ENCODE measurements at regions not wholly inside any gene's neighbourhood (a gene's known extent, or its start where the extent isn't known, plus 50 kb on each side); places are given as distances from the start of the nearest gene placed in this dataset.

DNA sequence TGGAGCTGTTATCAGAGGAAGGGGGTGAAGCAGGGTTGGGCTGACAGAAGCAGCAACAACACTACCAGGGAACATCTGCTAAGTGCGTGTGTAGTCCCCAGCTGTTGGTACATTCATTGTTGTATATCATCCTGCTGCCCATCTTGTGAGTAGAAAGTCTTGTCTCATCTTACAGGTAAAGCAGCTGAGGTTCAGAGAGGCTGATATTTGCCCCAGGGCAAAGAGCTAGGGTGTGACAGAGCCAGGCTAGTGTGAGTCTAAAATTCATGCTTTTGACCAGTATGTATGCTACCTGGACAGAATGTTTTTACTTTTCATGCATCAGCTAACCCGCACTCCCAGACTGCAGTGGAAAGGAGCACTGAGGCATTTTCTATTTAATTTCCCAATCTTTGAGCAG lies 221.6 kb downstream of the STK31 start:
- TF ChIP-seq, protein P1, sequence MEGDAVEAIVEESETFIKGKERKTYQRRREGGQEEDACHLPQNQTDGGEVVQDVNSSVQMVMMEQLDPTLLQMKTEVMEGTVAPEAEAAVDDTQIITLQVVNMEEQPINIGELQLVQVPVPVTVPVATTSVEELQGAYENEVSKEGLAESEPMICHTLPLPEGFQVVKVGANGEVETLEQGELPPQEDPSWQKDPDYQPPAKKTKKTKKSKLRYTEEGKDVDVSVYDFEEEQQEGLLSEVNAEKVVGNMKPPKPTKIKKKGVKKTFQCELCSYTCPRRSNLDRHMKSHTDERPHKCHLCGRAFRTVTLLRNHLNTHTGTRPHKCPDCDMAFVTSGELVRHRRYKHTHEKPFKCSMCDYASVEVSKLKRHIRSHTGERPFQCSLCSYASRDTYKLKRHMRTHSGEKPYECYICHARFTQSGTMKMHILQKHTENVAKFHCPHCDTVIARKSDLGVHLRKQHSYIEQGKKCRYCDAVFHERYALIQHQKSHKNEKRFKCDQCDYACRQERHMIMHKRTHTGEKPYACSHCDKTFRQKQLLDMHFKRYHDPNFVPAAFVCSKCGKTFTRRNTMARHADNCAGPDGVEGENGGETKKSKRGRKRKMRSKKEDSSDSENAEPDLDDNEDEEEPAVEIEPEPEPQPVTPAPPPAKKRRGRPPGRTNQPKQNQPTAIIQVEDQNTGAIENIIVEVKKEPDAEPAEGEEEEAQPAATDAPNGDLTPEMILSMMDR (IDR thresholded peaks at IDR 0.05), result no peak
- TF ChIP-seq POLR2AphosphoS5 (IDR thresholded peaks at IDR 0.05), result no peak

Measured in sigmoid colon (tissue), 4 donors.